ENCODE measurements at regions not wholly inside any gene's neighbourhood (a gene's known extent, or its start where the extent isn't known, plus 50 kb on each side); places are given as distances from the start of the nearest gene placed in this dataset.

GRCh38 chr10:129325893-129326292 lies 141.1 kb upstream of the MGMT start:
- no peaks in the 10 kb centered on the region for H4K20me1 ChIP-seq (ENCODE audit: insufficient read depth)
- no peak overlapping the region for H3K27ac ChIP-seq (ENCODE audit: low read length)
- H3K4me2 ChIP-seq (ENCODE audit: low read length), result no peak overlapping the region
- no peaks in the 10 kb centered on the region for H3K9me3 ChIP-seq (ENCODE audit: low read length)
- no peak overlapping the region for H3K4me3 ChIP-seq (ENCODE audit: low read length)
- H3K36me3 ChIP-seq (ENCODE audit: insufficient read depth, low read length), result no peaks in the 10 kb centered on the region
- H3K9me2 ChIP-seq (ENCODE audit: insufficient read depth, low read length), result no peaks in the 10 kb centered on the region
- no peaks in the 10 kb centered on the region for H3K27me3 ChIP-seq (ENCODE audit: insufficient read depth, low read depth, low read length)
- no peak overlapping the region for H2AFZ ChIP-seq (ENCODE audit: low read depth, low read length)
- H3K9ac ChIP-seq (ENCODE audit: low read length), result no peak overlapping the region
- no peaks in the 10 kb centered on the region for H3K79me2 ChIP-seq (replicated peaks; ENCODE audit: insufficient read depth, low read length)
- TF ChIP-seq, protein P1, sequence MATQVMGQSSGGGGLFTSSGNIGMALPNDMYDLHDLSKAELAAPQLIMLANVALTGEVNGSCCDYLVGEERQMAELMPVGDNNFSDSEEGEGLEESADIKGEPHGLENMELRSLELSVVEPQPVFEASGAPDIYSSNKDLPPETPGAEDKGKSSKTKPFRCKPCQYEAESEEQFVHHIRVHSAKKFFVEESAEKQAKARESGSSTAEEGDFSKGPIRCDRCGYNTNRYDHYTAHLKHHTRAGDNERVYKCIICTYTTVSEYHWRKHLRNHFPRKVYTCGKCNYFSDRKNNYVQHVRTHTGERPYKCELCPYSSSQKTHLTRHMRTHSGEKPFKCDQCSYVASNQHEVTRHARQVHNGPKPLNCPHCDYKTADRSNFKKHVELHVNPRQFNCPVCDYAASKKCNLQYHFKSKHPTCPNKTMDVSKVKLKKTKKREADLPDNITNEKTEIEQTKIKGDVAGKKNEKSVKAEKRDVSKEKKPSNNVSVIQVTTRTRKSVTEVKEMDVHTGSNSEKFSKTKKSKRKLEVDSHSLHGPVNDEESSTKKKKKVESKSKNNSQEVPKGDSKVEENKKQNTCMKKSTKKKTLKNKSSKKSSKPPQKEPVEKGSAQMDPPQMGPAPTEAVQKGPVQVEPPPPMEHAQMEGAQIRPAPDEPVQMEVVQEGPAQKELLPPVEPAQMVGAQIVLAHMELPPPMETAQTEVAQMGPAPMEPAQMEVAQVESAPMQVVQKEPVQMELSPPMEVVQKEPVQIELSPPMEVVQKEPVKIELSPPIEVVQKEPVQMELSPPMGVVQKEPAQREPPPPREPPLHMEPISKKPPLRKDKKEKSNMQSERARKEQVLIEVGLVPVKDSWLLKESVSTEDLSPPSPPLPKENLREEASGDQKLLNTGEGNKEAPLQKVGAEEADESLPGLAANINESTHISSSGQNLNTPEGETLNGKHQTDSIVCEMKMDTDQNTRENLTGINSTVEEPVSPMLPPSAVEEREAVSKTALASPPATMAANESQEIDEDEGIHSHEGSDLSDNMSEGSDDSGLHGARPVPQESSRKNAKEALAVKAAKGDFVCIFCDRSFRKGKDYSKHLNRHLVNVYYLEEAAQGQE (IDR thresholded peaks at IDR 0.05; ENCODE audit: borderline replicate concordance), result no peak
- TF ChIP-seq MXI1 (conservative IDR thresholded peaks at IDR 0.05; ENCODE audit: poor library complexity, severe bottlenecking) (no peak), POLR2AphosphoS5 (IDR thresholded peaks at IDR 0.05) (no peak), EP300 (conservative IDR thresholded peaks at IDR 0.05; ENCODE audit: poor library complexity, severe bottlenecking) (no peak), EZH2 (IDR thresholded peaks at IDR 0.05; ENCODE audit: borderline replicate concordance, insufficient read depth, low read length, poor library complexity, severe bottlenecking) (no peak), RAD21 (conservative IDR thresholded peaks at IDR 0.05) (no peak), TAF1 (IDR thresholded peaks at IDR 0.05; ENCODE audit: low read depth) (no peak)
- no peaks in the 10 kb centered on the region for H3F3A ChIP-seq (ENCODE audit: insufficient read depth, low read length, poor library complexity, severe bottlenecking)

GRCh38 chr10:129328546-129328945 lies 138.5 kb upstream of the MGMT start:
- Histone ChIP-seq H4K20me1 (ENCODE audit: insufficient read depth) (no peaks in the 10 kb centered on the region), H3F3A (ENCODE audit: insufficient read depth, low read length, poor library complexity, severe bottlenecking) (no peaks in the 10 kb centered on the region), H3K9me2 (ENCODE audit: insufficient read depth, low read length) (no peaks in the 10 kb centered on the region), H3K9ac (ENCODE audit: low read length) (no peak overlapping the region), H3K4me3 (ENCODE audit: low read length) (peak overlapping the region; percentile 12), H3K79me2 (replicated peaks; ENCODE audit: insufficient read depth, low read length) (no peaks in the 10 kb centered on the region), H2AFZ (ENCODE audit: low read depth, low read length) (no peak overlapping the region), H3K4me2 (ENCODE audit: low read length) (no peak overlapping the region), H3K27ac (ENCODE audit: low read length) (no peak overlapping the region), H3K9me3 (ENCODE audit: low read length) (no peaks in the 10 kb centered on the region), H3K27me3 (ENCODE audit: insufficient read depth, low read depth, low read length) (no peaks in the 10 kb centered on the region), H3K36me3 (ENCODE audit: insufficient read depth, low read length) (no peaks in the 10 kb centered on the region)
- TF ChIP-seq POLR2AphosphoS5 (IDR thresholded peaks at IDR 0.05) (peak; percentile 42), SMC3 (conservative IDR thresholded peaks at IDR 0.05; ENCODE audit: poor library complexity) (no peak), MXI1 (conservative IDR thresholded peaks at IDR 0.05; ENCODE audit: poor library complexity, severe bottlenecking) (no peak), EP300 (conservative IDR thresholded peaks at IDR 0.05; ENCODE audit: poor library complexity, severe bottlenecking) (peak; percentile 63), RAD21 (conservative IDR thresholded peaks at IDR 0.05) (no peak), EZH2 (IDR thresholded peaks at IDR 0.05; ENCODE audit: borderline replicate concordance, insufficient read depth, low read length, poor library complexity, severe bottlenecking) (no peak), TAF1 (IDR thresholded peaks at IDR 0.05; ENCODE audit: low read depth) (no peak)
- TF ChIP-seq, protein P1 (IDR thresholded peaks at IDR 0.05; ENCODE audit: borderline replicate concordance), result no peak
- TF ChIP-seq, protein P2, sequence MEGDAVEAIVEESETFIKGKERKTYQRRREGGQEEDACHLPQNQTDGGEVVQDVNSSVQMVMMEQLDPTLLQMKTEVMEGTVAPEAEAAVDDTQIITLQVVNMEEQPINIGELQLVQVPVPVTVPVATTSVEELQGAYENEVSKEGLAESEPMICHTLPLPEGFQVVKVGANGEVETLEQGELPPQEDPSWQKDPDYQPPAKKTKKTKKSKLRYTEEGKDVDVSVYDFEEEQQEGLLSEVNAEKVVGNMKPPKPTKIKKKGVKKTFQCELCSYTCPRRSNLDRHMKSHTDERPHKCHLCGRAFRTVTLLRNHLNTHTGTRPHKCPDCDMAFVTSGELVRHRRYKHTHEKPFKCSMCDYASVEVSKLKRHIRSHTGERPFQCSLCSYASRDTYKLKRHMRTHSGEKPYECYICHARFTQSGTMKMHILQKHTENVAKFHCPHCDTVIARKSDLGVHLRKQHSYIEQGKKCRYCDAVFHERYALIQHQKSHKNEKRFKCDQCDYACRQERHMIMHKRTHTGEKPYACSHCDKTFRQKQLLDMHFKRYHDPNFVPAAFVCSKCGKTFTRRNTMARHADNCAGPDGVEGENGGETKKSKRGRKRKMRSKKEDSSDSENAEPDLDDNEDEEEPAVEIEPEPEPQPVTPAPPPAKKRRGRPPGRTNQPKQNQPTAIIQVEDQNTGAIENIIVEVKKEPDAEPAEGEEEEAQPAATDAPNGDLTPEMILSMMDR (IDR thresholded peaks at IDR 0.05; ENCODE audit: poor library complexity, severe bottlenecking), result no peak
